Colonic mucosa (tissue), 4 donors: ENCODE measurements at regions not wholly inside any gene's neighbourhood (a gene's known extent, or its start where the extent isn't known, plus 50 kb on each side); places are given as distances from the start of the nearest gene placed in this dataset.

ENCODE experiments used
- DNase-seq: peaks from one replicate; pipeline ENCODE4 v3.0.0-alpha.2; 2020
- H3K27ac ChIP-seq: fragments of 200-600 bp; one replicate; pipeline ENCODE4 v1.8.0; 2021
- H3K27me3 ChIP-seq: fragments of 200-600 bp; one replicate; pipeline ENCODE4 v1.8.0; 2021
- H3K36me3 ChIP-seq: fragments of 200-600 bp; one replicate; pipeline ENCODE4 v1.8.0; 2021
- H3K4me1 ChIP-seq: fragments of 200-600 bp; one replicate; pipeline ENCODE4 v1.8.0; 2021; ENCODE audit warnings: mild to moderate bottlenecking
- H3K4me3 ChIP-seq: fragments of 200-600 bp; one replicate; pipeline ENCODE4 v1.8.0; 2021
- H3K9ac ChIP-seq, 2 donors: one replicate each; pipeline ENCODE4 v1.7.0; 2013; ENCODE audit warnings: control low read depth in 2 of 2, low read depth in 2 of 2, low read length in 2 of 2
- H3K9me3 ChIP-seq: fragments of 200-600 bp; one replicate; pipeline ENCODE4 v1.8.0; 2021
- intact Hi-C: fragments of 100-400 bp; cut with DNase I; formaldehyde crosslinking; loops from one replicate; pipeline ENCODE4 v1.14.1; 2022
- TF ChIP-seq, protein P1 (sequence below): fragments of 200-600 bp; IDR thresholded peaks from one replicate; pipeline ENCODE4 v1.8.0; 2022; ENCODE audit warnings: antibody characterized with exemption, mild to moderate bottlenecking
- donor health status: healthy.
- donor health status: DM: no; HTN: no; CAD: no.
- donor health status: DM: no; HTN: no; CAD: no.

- Histone ChIP-seq H3K27ac (no peak overlapping the region), H3K4me3 (no peak overlapping the region), H3K36me3 (no peaks in the 10 kb centered on the region), H3K27me3 (no peaks in the 10 kb centered on the region), H3K9me3 (peaks cover 3% of the 10 kb centered on the region), H3K4me1 (no peaks in the 10 kb centered on the region), H3K9ac (no peak overlapping the region)
- TF ChIP-seq, protein P1, sequence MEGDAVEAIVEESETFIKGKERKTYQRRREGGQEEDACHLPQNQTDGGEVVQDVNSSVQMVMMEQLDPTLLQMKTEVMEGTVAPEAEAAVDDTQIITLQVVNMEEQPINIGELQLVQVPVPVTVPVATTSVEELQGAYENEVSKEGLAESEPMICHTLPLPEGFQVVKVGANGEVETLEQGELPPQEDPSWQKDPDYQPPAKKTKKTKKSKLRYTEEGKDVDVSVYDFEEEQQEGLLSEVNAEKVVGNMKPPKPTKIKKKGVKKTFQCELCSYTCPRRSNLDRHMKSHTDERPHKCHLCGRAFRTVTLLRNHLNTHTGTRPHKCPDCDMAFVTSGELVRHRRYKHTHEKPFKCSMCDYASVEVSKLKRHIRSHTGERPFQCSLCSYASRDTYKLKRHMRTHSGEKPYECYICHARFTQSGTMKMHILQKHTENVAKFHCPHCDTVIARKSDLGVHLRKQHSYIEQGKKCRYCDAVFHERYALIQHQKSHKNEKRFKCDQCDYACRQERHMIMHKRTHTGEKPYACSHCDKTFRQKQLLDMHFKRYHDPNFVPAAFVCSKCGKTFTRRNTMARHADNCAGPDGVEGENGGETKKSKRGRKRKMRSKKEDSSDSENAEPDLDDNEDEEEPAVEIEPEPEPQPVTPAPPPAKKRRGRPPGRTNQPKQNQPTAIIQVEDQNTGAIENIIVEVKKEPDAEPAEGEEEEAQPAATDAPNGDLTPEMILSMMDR = no peak
- DNase-seq = no peak
- intact Hi-C loops = no loop called here
Observed at GRCh38 chr5:28862860-28863196, 1824.4 kb upstream of the CDH9 start.

DNA sequence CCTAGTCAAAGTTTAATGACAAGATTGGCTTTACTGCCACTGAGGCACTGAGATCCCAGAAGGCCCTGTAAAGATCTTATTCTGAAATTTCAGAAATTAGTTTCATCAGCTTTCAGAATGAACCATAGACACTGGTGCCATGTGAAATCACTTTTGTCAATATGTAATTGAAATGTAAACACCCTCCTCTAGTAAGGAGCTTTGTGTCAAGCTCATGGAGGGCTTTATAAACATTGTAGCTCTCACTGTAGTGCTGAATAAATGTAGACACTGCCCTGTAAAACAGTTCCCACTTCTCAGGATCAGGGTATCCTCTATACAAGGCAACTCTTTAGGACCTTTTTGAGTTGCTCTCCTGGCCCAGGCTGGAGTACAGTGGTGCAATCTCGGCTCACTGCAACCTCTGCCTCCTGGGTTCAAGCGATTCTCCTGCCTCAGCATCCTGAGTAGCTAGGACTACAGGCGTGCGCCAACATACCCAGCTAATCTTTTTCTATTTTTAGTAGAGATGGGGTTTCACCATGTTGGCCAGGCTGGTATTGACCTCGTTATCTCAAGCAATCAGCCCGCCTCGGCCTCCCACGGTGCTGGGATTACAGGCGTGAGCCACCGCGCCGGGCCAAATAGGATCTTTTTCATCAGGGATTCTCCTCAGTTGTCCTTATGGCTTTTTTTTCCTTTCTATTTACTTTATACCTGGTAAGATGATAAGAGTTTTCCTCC lies 1823.9 kb upstream of the CDH9 start:
- no peak overlapping the region for H3K4me3 ChIP-seq
- H3K9ac ChIP-seq = no peak overlapping the region
- TF ChIP-seq, protein P1 = no peak
- DNase-seq = no peak
- intact Hi-C loops = no loop called here
- peaks cover 3% of the 10 kb centered on the region for H3K9me3 ChIP-seq
- no peaks in the 10 kb centered on the region for H3K4me1 ChIP-seq
- H3K36me3 ChIP-seq = no peaks in the 10 kb centered on the region
- H3K27ac ChIP-seq = no peak overlapping the region
- no peaks in the 10 kb centered on the region for H3K27me3 ChIP-seq

DNA sequence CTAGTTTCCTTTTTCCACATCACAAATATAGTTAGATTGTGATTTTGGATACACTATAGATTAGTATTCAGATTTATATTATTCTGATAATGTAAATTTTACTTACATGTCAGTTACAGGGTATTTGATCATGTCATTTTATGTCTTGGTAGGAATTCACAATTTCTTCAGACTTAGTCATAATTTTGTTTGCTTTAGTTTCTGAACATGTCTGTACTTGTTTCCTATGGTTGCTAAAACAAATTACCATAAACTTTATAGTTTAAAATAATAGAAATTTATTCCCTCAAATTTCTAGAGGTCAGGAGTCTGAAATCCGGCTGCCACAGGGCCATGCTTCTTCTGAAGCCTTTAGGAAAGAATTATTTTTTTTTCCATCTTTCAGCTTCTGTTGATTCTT lies 1817.2 kb upstream of the CDH9 start:
- H3K4me3 ChIP-seq = no peak overlapping the region
- DNase-seq = no peak
- no peak overlapping the region for H3K27ac ChIP-seq
- TF ChIP-seq, protein P1 = no peak
- H3K9me3 ChIP-seq = peaks cover 3% of the 10 kb centered on the region
- no peaks in the 10 kb centered on the region for H3K27me3 ChIP-seq
- intact Hi-C loops = no loop called here
- no peaks in the 10 kb centered on the region for H3K4me1 ChIP-seq
- no peaks in the 10 kb centered on the region for H3K36me3 ChIP-seq
- no peak overlapping the region for H3K9ac ChIP-seq

- no peak for DNase-seq
- no peaks in the 10 kb centered on the region for H3K4me1 ChIP-seq
- H3K9me3 ChIP-seq = no peaks in the 10 kb centered on the region
- intact Hi-C loops = no loop called here
- no peaks in the 10 kb centered on the region for H3K27me3 ChIP-seq
- no peak overlapping the region for H3K9ac ChIP-seq
- H3K27ac ChIP-seq = no peak overlapping the region
- TF ChIP-seq, protein P1 = no peak
- no peak overlapping the region for H3K4me3 ChIP-seq
- H3K36me3 ChIP-seq = no peaks in the 10 kb centered on the region
Observed at GRCh38 chr5:28850320-28850921, 1812.0 kb upstream of the CDH9 start.

GRCh38 chr5:28831042-28831441 lies 1792.7 kb upstream of the CDH9 start:
- Histone ChIP-seq H3K9me3 (no peaks in the 10 kb centered on the region), H3K4me3 (no peak overlapping the region), H3K9ac (no peak overlapping the region), H3K27ac (no peak overlapping the region), H3K36me3 (no peaks in the 10 kb centered on the region), H3K27me3 (no peaks in the 10 kb centered on the region), H3K4me1 (no peaks in the 10 kb centered on the region)
- TF ChIP-seq, protein P1 = no peak
- intact Hi-C loops = no loop called here
- no peak for DNase-seq
